HepG2 (cell line): ENCODE measurements at regions not wholly inside any gene's neighbourhood (a gene's known extent, or its start where the extent isn't known, plus 50 kb on each side); places are given as distances from the start of the nearest gene placed in this dataset.

ENCODE experiments used
- ATAC-seq: fragments of 200-7000 bp; cut with Tn5 transposase; 3 replicates; pipeline ENCODE4 v1.9.1; 2020; ENCODE audit warnings: mild to moderate bottlenecking, moderate library complexity
- BruUV-seq: library from RNA; stranded (reverse); fragments of 400-500 nt; replicated peaks from 2 replicates; lab custom pipeline; 2021; lab: Mats Ljungman, UMichigan
- CTCF ChIA-PET: fragments of 300-600 bp; formaldehyde crosslinking; extraction: SDS; loops from one replicate; lab custom pipeline; 2021; ENCODE audit warnings: low total read pairs, inconsistent platforms, low intra/inter-chr PET ratio; lab: Yijun Ruan, JAX
- POLR2A ChIA-PET: fragments of 350-600 bp; sonication (Branson Sonifier 250); formaldehyde crosslinking; loops from one replicate; lab custom pipeline; 2020; ENCODE audit warnings: antibody characterized with exemption, inconsistent platforms; lab: Yijun Ruan, JAX
- DNase-seq: peaks from one replicate; pipeline ENCODE4 v3.0.0-alpha.2; 2015; ENCODE audit warnings: low spot score
- FAIRE-seq: peaks from 3 replicates; lab custom pipeline; 2011; peaks lifted over from hg19 to GRCh38; lab: Jason Lieb, UNC
- H2AFZ ChIP-seq: one replicate; pipeline ENCODE4 v1.6.1; 2011; ENCODE audit warnings: low read length, inconsistent platforms
- H3K27ac ChIP-seq: fragments of 300-600 bp; 3 replicates; pipeline ENCODE4 v1.8.0; 2011; ENCODE audit warnings: mixed run types, mild to moderate bottlenecking, mixed read lengths, low read length, inconsistent platforms; ENCODE audit not compliant: insufficient read depth; ENCODE audit errors: extremely low read length
- H3K27me3 ChIP-seq, 2 experiments: fragments of 200-600 bp in 1 of 2; 2 replicates in 1 of 2; 3 replicates in 1 of 2; pipeline versions ENCODE4 v1.6.0 to v1.8.0; 2011; ENCODE audit warnings: low read length in 2 of 2, mild to moderate bottlenecking in 2 of 2, moderate library complexity in 2 of 2, inconsistent platforms in 1 of 2; ENCODE audit not compliant: insufficient read depth in 2 of 2, control insufficient read depth in 1 of 2
- H3K36me3 ChIP-seq, 2 experiments: fragments of 200-600 bp in 1 of 2; replicated peaks in 1 of 2; 2 replicates in 1 of 2; 3 replicates in 1 of 2; pipeline versions ENCODE4 v1.5.1 to v1.8.0; 2011; ENCODE audit warnings: low read length in 2 of 2, inconsistent platforms in 1 of 2; ENCODE audit not compliant: insufficient read depth in 2 of 2, control insufficient read depth in 1 of 2
- H3K4me1 ChIP-seq: 2 replicates; pipeline ENCODE4 v1.5.1; 2012; ENCODE audit warnings: low read length, inconsistent platforms; ENCODE audit not compliant: insufficient read depth
- H3K4me2 ChIP-seq: 2 replicates; pipeline ENCODE4 v1.6.0; 2011; ENCODE audit warnings: low read depth, low read length, inconsistent platforms
- H3K4me3 ChIP-seq, 3 experiments: fragments of 200-600 bp in 1 of 3; sonication (generic), shearing (Covaris generic) in 1 of 3; replicated peaks in 1 of 3; 2 replicates each; pipeline ENCODE4 v1.5.1; 2011 to 2016; ENCODE audit warnings: low read length in 3 of 3, inconsistent platforms in 2 of 3, low read depth in 2 of 3, mild to moderate bottlenecking in 2 of 3, control low read depth in 1 of 3, mixed read lengths in 1 of 3; ENCODE audit not compliant: insufficient read depth in 1 of 3
- H3K79me2 ChIP-seq: one replicate; pipeline ENCODE4 v1.6.1; 2011; ENCODE audit warnings: low read length, inconsistent platforms; ENCODE audit not compliant: insufficient read depth
- H3K9ac ChIP-seq: 2 replicates; pipeline ENCODE4 v1.6.0; 2011; ENCODE audit warnings: mild to moderate bottlenecking, low read depth, low read length, inconsistent platforms; ENCODE audit not compliant: insufficient read depth
- H3K9me3 ChIP-seq: 2 replicates; pipeline ENCODE4 v1.5.1; 2012; ENCODE audit warnings: mild to moderate bottlenecking, low read length
- H4K20me1 ChIP-seq: 2 replicates; pipeline ENCODE4 v1.6.0; 2011; ENCODE audit warnings: inconsistent platforms, mild to moderate bottlenecking, low read length, moderate library complexity; ENCODE audit not compliant: insufficient read depth
- DBP ChIP-seq: sonication (generic); formaldehyde crosslinking; IDR thresholded peaks from 2 replicates; pipeline ENCODE4 v1.4.0; 2020; ENCODE audit warnings: missing genetic modification reagents; ENCODE audit errors: not compliant biosample characterization
- FOSL1 ChIP-seq: sonication (generic); formaldehyde crosslinking; IDR thresholded peaks from 2 replicates; pipeline ENCODE4 v1.9.0; 2021; ENCODE audit warnings: missing genetic modification reagents, borderline replicate concordance
- KAT2B ChIP-seq: fragments of 150-350 bp; IDR thresholded peaks from 2 replicates; pipeline ENCODE4 v1.6.1; 2014; ENCODE audit warnings: low read depth, low read length, borderline replicate concordance
- MAF1 ChIP-seq: sonication (generic); formaldehyde crosslinking; IDR thresholded peaks from 2 replicates; pipeline ENCODE4 v1.5.0; 2020; ENCODE audit warnings: missing genetic modification reagents, borderline replicate concordance
- TFAP4 ChIP-seq: sonication (generic); IDR thresholded peaks from 2 replicates; pipeline ENCODE4 v1.6.1; 2016; ENCODE audit warnings: low read depth, borderline replicate concordance
- ZNF124 ChIP-seq: sonication (generic); formaldehyde crosslinking; IDR thresholded peaks from 2 replicates; pipeline ENCODE4 v1.4.0; 2020; ENCODE audit warnings: missing genetic modification reagents
- ZNF253 ChIP-seq: sonication (generic); formaldehyde crosslinking; IDR thresholded peaks from 2 replicates; pipeline ENCODE4 v1.8.0; 2022; ENCODE audit warnings: mild to moderate bottlenecking, missing genetic modification reagents, borderline replicate concordance
- ZNF33A ChIP-seq: sonication (generic); formaldehyde crosslinking; IDR thresholded peaks from 2 replicates; pipeline ENCODE4 v1.5.1; 2020; ENCODE audit warnings: missing genetic modification reagents, mild to moderate bottlenecking, moderate library complexity, borderline replicate concordance
- ZNF550 ChIP-seq: sonication (generic); formaldehyde crosslinking; IDR thresholded peaks from 2 replicates; pipeline ENCODE4 v1.4.0; 2020; ENCODE audit warnings: mild to moderate bottlenecking, missing genetic modification reagents, borderline replicate concordance
- ZNF720 ChIP-seq: sonication (generic); formaldehyde crosslinking; IDR thresholded peaks from 2 replicates; pipeline ENCODE4 v1.4.0; 2020; ENCODE audit warnings: missing genetic modification reagents
- WGBS: methylation state at CpG from one replicate; pipeline ENCODE4 v1.1.6; 2017; ENCODE audit warnings: low lambda C conversion rate; 5-methylcytosine and 5-hydroxymethylcytosine counted together
- in situ Hi-C: cut with HindIII; loops from 2 replicates; pipeline ENCODE4 v1.10.0; 2017; ENCODE audit warnings: low pct_unique_long_range_greater_than_20kb; ENCODE audit not compliant: extremely low pct_ligation_motif_present
- intact Hi-C: fragments of 100-400 bp; cut with micrococcal nuclease; formaldehyde crosslinking; loops from one replicate; pipeline ENCODE4 v1.10.0; 2022; ENCODE audit not compliant: unreplicated experiment
- TF ChIP-seq, protein P1 (sequence below): sonication (generic); formaldehyde crosslinking; IDR thresholded peaks from 2 replicates; pipeline ENCODE4 v1.4.0; 2020; ENCODE audit warnings: missing genetic modification reagents
- TF ChIP-seq, protein P2 (sequence below): sonication (generic); formaldehyde crosslinking; IDR thresholded peaks from 2 replicates; pipeline ENCODE4 v1.5.1; 2020; ENCODE audit warnings: missing genetic modification reagents, mild to moderate bottlenecking, borderline replicate concordance
- TF ChIP-seq, protein P3 (sequence below): sonication (generic); formaldehyde crosslinking; IDR thresholded peaks from 2 replicates; pipeline ENCODE4 v1.4.0; 2020; ENCODE audit warnings: low read depth, mild to moderate bottlenecking, missing genetic modification reagents

GRCh38 chr17:65290616-65291015 is 153.4 kb downstream of the RGS9 start:
- H3K9ac ChIP-seq: no peak overlapping the region
- peaks cover 0 to 22% of the 10 kb centered on the region in 2 experiments; a peak in 3 of 5 replicates for H3K27me3 ChIP-seq
- CTCF ChIA-PET: no interaction called here
- no peaks in the 10 kb centered on the region for H3K9me3 ChIP-seq
- H4K20me1 ChIP-seq: no peaks in the 10 kb centered on the region
- no TSS peak for BruUV-seq
- no peaks in the 10 kb centered on the region for H3K36me3 ChIP-seq
- POLR2A ChIA-PET: no interaction called here
- no peak overlapping the region for H3K4me2 ChIP-seq
- 65% methylated on average over 6 of the region's 8 CpGs for WGBS
- no peak for TF ChIP-seq KAT2B
- TF ChIP-seq ZNF720 (CRISPR knock-in tag): no peak
- no peak for TF ChIP-seq MAF1 (CRISPR knock-in tag)
- TF ChIP-seq ZNF124 (CRISPR knock-in tag): no peak
- TF ChIP-seq ZNF550 (CRISPR knock-in tag): no peak
- TF ChIP-seq, protein P1, sequence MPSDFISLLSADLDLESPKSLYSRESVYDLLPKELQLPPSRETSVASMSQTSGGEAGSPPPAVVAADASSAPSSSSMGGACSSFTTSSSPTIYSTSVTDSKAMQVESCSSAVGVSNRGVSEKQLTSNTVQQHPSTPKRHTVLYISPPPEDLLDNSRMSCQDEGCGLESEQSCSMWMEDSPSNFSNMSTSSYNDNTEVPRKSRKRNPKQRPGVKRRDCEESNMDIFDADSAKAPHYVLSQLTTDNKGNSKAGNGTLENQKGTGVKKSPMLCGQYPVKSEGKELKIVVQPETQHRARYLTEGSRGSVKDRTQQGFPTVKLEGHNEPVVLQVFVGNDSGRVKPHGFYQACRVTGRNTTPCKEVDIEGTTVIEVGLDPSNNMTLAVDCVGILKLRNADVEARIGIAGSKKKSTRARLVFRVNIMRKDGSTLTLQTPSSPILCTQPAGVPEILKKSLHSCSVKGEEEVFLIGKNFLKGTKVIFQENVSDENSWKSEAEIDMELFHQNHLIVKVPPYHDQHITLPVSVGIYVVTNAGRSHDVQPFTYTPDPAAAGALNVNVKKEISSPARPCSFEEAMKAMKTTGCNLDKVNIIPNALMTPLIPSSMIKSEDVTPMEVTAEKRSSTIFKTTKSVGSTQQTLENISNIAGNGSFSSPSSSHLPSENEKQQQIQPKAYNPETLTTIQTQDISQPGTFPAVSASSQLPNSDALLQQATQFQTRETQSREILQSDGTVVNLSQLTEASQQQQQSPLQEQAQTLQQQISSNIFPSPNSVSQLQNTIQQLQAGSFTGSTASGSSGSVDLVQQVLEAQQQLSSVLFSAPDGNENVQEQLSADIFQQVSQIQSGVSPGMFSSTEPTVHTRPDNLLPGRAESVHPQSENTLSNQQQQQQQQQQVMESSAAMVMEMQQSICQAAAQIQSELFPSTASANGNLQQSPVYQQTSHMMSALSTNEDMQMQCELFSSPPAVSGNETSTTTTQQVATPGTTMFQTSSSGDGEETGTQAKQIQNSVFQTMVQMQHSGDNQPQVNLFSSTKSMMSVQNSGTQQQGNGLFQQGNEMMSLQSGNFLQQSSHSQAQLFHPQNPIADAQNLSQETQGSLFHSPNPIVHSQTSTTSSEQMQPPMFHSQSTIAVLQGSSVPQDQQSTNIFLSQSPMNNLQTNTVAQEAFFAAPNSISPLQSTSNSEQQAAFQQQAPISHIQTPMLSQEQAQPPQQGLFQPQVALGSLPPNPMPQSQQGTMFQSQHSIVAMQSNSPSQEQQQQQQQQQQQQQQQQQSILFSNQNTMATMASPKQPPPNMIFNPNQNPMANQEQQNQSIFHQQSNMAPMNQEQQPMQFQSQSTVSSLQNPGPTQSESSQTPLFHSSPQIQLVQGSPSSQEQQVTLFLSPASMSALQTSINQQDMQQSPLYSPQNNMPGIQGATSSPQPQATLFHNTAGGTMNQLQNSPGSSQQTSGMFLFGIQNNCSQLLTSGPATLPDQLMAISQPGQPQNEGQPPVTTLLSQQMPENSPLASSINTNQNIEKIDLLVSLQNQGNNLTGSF (CRISPR knock-in tag): no peak
- TF ChIP-seq DBP (CRISPR knock-in tag): no peak
- TF ChIP-seq, protein P2, sequence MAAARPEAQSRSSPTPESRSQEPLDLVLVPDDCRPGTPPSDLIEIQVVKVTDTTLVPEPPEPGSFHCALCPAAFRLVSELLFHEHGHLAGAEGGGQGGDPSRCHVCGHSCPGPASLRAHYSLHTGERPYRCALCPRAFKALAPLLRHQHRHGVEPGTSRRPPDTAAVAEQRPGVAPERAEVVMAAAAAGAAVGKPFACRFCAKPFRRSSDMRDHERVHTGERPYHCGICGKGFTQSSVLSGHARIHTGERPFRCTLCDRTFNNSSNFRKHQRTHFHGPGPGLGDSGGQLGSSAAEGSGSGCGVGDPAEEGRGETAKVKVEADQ (CRISPR knock-in tag): no peak
- TF ChIP-seq TFAP4: no peak
- TF ChIP-seq FOSL1: no peak
- TF ChIP-seq ZNF253 (CRISPR knock-in tag): no peak
- TF ChIP-seq, protein P3, sequence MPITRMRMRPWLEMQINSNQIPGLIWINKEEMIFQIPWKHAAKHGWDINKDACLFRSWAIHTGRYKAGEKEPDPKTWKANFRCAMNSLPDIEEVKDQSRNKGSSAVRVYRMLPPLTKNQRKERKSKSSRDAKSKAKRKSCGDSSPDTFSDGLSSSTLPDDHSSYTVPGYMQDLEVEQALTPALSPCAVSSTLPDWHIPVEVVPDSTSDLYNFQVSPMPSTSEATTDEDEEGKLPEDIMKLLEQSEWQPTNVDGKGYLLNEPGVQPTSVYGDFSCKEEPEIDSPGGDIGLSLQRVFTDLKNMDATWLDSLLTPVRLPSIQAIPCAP (CRISPR knock-in tag): no peak
- TF ChIP-seq ZNF33A (CRISPR knock-in tag): no peak
- no peak overlapping the region for H2AFZ ChIP-seq
- H3K4me3 ChIP-seq: no peak overlapping the region
- no peaks in the 10 kb centered on the region for H3K79me2 ChIP-seq
- no peak for ATAC-seq
- DNase-seq: no peak
- H3K4me1 ChIP-seq: peaks cover 9% of the 10 kb centered on the region; the same call in 1 of the 2 replicates
- no peak overlapping the region for H3K27ac ChIP-seq
- no peak for FAIRE-seq
- intact Hi-C loops: no loop called here
- in situ Hi-C loops: loop anchor here (5.0 kb wide), 1 partner anchor 257 kb away; no protein-coding TSS in a partner anchor
